HG03066 (cell line): ENCODE measurements at regions not wholly inside any gene's neighbourhood (a gene's known extent, or its start where the extent isn't known, plus 50 kb on each side); places are given as distances from the start of the nearest gene placed in this dataset.

Experiments
- ATAC-seq: cut with Tn5 transposase; IDR thresholded peaks from one replicate; pipeline ENCODE4 v1.9.1; 2021; ENCODE audit warnings: low read depth; ENCODE audit not compliant: unreplicated experiment

DNA sequence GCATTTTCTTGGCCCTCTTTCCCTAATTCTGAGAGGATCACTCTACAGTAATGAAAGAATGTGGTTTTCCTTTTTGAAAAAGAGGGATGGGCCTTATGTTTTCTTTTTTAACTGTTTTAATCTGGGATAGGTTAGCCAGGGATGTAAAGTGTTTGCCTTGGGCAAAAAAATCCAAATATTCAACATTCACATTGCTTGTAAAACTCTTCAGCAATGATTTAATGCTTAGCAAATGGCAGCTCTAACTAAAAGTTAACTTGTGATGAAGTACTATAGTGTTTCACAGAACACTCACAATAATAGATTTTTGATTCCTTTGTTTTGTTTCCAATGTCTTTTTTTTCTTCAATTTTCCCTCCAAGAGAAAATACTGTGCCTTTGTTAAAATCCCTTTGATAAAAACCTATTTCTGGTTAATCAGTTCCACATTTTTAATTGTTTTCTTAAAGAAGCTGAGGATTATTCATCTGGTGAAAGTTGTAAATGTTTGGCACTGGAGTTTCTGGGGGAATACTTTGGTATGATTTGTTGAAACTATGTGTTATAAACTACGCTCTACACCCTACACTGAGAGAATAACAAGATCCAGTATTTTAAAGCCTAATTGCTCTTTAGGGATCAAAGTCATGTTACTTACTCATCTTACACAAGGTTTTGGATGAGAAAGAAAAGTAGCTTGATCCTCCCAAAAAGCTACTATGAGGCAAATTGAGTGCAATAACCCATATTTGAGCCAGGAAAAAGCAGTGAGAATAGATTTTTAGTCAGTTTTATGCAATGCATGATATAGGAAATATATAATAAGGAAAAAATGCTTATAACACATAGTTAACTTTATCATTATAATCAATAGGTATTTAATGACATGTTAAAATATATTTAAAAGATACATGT lies 335.8 kb downstream of the EPHA7 start:
- ATAC-seq: no peak

DNA sequence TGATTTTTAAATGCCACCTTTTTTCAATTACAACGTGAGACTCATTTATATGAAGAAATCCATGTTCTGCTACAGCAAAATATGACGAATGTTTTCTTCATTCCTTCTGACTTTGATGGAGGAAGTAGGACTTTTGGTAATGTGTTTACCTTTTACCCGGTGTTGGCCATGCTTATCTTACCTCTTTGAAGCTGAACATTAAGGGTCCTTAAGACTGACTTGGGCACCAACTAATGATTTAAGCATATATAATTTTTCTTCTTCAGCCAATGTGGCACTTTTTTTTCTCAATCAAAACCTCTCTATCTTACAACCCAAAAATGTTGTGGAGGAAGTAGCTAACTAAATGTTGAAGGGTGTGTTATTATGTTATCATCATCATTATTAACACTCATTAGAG lies 337.5 kb downstream of the EPHA7 start:
- no peak for ATAC-seq

DNA sequence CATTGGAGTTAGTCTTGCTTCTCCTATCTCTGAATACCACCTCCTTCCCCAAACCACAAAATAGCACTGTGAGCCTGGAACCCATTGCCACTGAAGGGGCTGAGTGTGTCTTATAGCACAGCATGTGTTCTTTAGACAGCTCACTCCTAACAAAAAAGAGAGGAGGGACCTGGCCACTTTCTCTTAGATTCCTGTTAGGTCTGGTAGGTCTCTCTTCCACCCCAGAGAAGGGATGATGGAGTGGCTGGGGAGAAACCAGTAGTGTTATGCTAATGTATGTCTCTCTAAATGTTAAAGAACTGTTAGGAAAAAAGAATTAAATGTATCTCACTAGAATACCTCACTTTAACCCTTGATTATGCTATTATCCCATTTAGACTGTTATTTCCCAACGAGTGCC lies 340.3 kb downstream of the EPHA7 start:
- ATAC-seq: no peak

DNA sequence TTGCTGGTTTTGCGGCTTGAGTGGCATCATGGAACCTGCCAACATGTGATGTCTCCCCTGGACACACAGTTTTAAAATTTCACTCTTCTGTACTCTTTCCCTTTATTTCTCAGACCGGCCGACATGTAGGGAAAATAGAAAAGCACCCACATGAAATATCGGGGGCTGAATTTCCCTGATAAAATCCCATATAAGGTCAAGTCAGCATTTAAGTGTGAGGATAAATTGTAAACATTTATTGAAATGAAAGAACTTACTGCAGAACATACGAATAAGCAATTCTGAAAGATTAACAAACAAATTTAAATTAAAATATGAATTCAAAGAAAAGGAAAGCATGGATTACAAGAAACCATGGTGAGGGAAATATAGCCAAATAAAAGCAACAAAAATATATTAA lies 345.5 kb downstream of the EPHA7 start:
- ATAC-seq: no peak

DNA sequence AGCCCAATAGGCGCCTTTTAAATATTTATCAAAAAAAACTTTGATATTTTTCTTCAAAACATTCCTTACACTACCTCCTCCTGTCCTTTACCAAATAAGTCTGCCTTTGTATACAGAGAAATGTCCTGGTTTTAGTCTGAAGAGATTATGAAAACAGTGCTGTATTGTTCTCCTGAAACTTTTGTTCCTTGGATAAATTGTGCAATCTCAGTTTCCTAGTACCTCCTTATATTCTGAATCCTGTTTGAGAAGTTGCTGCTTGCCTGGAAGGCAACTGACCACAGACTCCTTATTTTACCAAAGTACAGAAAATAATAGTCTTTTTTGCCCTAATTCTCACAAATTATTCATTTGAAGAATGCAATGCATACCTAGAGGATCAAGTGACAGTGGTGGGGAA lies 349.5 kb downstream of the EPHA7 start:
- no peak for ATAC-seq

DNA sequence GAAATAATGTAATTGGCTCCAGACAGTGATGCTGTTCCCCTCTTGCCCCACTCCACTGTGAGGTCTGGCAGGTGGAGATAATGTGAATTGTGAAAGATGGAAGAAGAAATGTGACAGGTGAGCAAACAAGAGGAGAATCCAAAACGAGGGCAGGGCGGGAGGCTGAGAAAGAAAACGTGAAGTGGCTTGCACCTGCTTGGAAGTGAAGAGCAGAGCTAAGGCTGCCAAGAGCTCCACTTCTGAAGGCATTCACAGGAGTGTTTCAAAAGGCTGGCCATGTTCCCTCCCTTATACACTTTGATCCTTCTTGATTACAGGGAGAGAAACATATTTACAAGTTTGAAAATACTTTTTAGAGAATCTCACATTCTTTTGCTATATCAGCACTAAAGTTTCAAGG lies 359.4 kb downstream of the EPHA7 start:
- ATAC-seq: no peak

DNA sequence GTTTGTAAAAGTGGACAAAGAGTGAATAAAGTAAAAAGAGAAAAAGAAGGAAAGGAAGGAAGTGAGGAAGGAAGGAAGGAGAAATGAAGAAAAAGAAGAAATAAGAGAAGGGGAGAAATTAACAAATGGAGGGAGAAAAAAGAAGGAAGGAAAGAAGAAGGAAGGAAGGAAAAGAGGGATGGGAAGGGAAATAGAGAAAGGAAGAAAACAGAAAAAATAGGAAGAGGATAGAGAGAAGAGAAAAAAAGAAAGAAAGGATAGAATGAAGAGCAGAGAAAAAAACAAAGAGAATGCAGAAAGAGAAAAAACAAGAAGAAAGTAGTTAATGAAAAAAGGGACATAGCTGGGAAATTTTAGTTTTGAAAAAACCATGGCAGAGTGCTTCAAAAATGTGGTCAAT lies 361.8 kb downstream of the EPHA7 start:
- no peak for ATAC-seq

DNA sequence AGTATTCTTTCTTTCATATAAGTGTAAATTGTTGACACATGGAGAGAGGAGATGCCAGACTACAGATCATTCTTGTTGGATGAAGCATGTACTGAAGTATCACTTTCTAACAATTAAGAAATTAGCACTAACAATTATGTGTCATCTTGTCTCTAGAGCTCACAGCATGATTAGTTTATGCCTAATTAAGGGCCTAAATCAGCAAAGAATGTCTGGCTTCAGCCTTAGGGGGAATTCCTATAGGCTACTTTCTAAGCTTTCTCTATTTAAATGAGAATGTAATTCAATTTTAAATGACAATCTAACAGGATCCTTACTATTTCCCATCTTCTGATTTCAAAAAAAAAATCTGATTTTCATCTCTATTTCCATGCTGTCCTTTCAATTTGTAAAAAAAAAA lies 371.0 kb downstream of the EPHA7 start:
- no peak for ATAC-seq

DNA sequence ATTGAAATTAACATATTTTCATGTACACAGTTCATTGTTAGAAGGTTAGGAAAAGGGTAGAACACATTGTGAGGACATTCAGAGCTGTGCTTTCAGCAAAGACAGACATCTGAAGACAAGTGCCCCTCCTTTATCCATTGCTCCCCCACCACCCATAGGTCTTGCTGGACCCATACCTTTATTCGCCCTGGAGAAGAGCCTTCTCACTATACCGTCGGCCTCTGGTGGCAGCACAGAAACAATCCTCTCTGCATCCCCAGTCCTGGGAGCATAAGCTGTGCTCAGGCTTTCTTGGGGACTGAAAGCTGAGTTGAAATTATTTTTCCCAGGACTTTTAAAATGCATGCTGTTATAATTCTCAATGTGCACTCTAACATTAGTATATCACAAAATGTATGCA lies 372.3 kb downstream of the EPHA7 start:
- ATAC-seq: no peak

DNA sequence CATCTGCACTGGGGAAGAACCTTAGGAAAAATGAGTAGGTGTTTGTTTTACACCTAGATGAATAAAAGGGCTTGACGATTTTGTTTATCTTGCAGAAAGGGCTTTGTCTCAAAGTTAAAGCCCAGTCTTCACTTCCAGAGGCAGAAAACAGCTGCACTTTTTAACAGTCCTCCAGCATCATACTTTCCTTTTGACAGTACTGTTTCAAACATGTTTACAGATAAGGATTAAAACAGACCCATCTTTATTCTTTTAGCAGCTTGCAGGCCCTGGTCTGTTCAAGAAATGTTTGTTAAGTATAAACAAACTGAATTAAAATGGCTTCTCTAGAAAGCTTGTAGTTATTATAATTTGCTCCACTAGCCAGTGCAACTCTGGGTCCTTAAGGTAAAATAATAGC lies 374.2 kb downstream of the EPHA7 start:
- ATAC-seq: no peak

DNA sequence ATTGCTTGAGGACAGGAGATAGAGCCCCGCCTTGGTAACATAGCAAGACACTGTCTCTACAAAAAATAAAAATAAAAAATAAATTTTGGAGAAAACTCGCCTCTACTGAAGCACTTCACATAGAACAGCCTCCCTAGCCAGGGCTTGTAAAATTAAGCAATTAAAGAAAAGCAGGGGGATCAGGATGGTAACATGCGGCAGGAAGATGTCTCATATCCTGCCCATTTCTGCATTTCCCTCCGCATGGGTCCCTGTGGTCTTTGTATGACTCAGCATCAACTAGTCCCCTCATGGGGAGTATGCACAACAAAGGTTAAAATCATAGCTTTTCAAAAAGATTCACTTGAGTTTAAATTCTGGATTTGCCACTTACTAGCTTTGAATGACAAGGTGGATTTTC lies 379.0 kb downstream of the EPHA7 start:
- ATAC-seq: no peak

DNA sequence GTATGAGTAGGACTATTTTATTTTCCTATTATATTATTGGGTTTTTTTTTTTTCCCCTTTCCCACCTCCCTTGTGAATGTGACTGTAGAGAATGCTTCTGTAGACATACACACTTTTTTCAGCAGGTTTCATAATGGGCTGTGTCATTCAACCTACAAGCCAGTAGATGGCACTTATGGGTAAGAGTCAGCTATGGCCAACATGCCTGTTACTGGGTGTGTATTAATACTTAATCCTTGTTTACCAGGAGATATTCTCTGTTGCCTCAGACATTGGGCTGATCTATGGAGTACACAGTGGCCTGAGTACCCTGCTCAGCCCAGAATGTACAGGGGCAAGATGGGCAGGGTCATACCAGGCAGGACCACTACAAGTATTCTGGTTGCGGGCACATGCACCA lies 382.5 kb downstream of the EPHA7 start:
- no peak for ATAC-seq

DNA sequence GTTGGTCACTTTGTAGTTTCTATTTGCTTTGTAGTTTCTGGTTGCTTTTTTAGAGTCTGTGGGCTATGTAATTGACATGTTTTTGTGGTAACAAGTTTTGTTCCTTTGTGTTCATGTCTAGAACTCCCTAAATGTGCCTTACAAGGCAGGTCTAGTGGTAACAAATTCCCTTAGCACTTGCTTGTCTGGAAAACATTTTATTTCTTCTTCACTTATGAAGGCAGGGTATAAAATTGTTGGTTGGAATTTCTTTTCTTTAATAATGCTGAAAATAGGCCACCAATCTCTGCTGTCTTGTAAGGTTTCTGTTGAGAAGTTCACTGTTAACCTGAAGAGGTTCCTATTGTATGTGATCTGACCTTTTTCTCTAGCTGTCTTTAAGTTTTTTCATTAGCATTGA lies 383.6 kb downstream of the EPHA7 start:
- no peak for ATAC-seq

DNA sequence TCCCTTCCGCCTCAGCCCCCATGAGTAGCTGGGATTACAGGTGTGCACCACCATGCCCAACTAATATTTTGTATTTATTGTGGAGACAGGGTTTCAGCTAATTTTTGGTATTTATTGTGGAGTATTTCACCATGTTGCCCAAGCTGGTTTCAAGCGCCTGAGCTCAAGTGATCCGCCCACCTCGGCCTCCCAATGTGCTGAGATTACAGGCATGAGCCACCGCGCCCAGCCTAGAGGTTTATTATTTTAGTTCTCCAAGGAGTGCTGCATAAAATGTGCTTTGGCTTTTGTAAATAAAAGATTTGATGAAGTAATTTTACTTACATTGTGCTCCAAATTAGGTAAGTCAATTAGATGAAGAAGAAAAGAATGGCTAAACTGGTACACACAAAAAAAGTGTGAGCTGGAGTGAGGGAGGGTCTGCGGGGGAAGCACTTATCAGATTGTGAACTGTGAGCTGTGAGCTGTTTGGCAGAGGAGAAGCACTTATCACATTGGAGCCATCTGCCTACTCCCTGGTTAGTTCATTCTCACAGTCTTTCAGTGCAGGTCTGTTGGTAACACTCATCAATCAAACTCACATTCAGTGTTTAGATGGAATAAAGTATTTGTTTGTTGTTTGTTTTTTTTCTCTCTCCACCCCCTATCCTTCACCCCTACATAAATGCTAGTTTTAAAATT lies 398.0 kb downstream of the EPHA7 start:
- no peak for ATAC-seq

DNA sequence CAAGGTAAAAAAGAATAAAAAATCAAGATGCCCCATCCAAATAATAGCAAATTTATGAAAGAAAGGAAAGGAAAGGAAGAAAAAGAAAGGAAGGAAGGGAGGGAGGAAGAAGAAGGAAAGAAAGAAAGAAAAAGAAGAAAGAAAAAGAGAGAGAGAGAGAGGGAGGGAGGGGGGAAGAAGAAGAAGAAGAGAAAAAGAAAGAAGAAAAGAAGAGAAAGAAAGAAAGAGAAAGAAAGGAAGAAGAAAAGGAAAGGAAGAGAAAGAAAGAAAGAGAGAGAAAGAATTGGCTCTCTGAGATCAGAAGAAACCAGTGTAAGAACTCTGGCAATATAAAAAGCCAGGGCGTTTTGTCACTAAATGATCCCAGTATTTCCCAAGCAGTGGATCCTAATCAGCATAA lies 401.7 kb downstream of the EPHA7 start:
- no peak for ATAC-seq

DNA sequence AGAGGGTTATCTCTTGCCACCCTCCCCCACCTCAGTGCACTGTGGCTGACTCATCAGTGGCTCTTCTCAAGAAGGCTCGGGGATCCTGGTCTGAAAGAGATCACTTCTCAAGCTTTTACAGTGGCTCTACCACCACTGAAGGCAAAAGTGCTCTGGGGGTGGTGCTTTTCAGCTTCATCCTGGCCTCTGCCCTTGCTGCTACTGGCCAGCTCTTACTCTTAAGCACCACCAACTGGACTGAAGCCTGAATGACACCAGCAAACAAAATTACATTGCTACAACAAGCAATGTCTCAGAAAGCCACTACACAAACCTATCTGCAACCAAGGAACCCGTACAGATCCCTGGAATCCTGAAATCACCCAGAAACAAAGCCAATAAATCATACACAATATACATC lies 402.1 kb downstream of the EPHA7 start:
- ATAC-seq: no peak

DNA sequence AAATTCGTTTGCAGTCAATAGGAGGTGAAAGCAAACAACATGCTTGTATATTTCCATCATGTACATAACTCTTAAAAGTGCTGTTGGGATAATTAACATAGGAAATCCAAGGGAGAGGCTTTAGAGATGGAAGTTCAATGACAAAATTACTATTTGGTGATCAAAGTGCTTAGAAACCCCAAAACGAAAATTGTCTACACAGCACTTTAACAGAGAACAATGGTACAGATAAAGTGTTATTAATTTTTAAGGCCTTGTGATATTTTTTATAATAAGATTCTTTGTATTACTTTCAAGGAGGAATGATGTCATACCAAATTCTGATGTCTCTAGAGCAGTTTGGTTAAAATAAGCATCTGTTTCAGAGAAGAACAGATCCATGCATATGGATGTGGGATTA lies 406.3 kb downstream of the EPHA7 start:
- no peak for ATAC-seq

DNA sequence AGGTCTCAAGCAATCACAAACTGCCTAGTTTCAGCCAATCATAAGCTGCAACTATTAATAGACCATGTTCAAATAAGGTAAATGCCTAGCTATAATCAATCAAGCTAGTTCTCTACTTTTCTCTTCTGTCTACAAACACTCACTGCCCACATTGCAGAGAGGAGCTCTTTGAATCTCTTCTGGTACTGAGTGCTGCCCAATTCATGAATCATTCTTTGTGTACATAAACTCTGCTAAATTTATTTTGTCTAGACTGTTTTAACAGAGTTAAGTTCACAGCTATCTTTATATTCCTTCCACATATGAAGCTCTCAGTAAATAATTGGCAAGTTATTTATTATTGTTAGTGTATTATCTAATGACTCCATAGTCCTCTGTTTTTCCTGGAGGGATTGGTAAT lies 411.0 kb downstream of the EPHA7 start:
- no peak for ATAC-seq

DNA sequence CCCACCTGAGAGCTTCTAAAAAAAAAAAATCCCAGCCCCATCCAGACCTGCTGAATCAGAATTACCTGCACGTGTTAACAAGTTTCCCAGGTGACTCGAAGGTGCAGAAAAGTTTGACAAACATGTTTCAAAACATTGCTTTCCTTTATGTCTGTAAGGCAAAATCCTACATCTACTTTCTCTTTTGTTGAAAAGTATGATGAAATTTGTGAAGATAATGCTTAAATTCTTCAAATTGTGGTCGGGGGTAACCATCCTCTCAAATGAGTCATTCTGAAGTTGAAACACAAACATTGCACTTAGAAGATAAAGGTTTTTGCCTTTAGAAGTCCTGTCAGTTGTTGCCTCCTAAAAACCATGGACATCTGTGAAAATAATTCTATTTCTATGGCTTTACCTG lies 429.7 kb downstream of the EPHA7 start:
- ATAC-seq: no peak

DNA sequence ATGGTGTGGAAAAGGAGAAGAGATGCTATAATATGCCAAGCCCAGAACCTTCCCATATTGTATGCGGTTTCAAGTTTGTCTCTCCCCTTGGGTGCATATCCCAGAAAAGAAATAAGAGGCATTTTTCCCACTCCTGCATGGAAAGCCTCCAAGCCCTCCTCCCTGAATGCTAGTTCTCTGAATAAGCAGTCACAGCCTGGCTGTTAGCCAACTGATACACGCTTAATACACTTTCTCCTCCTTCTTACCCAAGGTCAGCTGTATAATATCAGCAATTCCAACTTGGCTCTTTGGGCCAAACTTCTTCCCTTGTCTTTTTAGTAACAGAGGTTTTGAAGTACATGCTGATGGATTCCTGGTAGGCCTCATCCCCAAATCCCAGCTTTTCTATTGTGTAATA lies 440.1 kb downstream of the EPHA7 start:
- ATAC-seq: no peak

DNA sequence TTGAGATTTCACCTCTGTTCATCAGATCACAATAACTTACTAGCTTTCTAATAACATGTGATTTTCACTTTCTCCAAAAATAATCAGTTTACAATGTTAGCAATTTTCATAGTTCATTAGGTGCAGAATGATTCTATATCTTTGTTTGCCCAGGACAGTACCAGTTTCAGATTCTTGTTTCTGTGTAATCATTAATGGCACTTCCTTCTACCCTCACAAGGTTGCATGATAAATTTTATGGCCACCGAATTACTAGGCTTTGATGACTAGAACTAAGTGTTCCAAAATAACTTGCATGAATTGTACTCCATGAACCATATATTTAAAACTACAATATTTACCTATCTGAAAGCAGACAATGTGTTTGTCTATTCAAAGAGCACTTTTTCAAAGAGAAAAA lies 442.3 kb downstream of the EPHA7 start:
- no peak for ATAC-seq

DNA sequence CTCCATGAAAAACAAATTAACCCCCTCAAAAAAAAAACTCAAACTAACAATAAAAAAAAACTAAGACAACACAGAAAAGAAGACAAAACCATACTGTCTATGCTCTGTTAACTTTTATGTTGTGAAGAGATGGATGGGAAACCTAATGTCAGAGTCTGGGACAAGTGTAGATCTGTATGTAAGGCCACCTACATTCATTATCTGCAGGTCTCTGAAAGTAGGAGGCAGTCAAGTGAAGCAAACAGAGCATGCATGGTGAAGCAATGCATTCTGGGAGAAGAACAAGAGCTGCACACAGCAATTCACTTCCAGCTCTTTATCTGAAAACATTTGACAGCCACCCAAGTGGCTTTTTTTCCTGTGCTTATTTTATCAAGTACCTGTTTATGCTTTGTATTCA lies 452.0 kb downstream of the EPHA7 start:
- ATAC-seq: no peak
